Neural progenitor cell (in vitro differentiated cells): ENCODE measurements at regions not wholly inside any gene's neighbourhood (a gene's known extent, or its start where the extent isn't known, plus 50 kb on each side); places are given as distances from the start of the nearest gene placed in this dataset.

ENCODE experiments used
- EZH2phosphoT487 ChIP-seq: fragments of 200-600 bp; sonication (generic); IDR thresholded peaks from 2 replicates; pipeline ENCODE4 v1.6.1; 2017; ENCODE audit warnings: antibody characterized with exemption
- TF ChIP-seq, protein P1 (sequence below): fragments of 200-600 bp; sonication (generic); IDR thresholded peaks from 2 replicates; pipeline ENCODE4 v1.5.1; 2017; ENCODE audit warnings: antibody characterized with exemption, mild to moderate bottlenecking

DNA sequence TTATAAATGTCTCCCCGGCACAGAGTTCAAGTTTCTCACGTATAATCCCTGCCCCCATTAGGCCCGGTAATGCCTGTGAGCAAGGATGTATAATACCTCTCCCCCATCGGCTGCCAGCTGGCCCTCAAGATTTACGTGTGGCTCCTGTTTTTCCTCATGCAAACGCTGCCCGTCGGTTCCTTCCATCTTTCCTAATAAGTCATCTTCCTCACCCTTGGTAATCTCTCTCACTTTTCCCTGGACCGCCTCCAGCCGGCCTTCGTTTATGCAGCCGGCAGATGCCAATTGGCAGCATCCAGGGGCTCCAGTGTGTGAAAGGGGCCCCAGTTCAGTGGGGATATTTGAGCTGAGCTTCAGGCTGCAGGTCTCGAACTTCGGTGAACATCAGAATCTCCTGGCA is 86.5 kb upstream of the NEURL1B start:
- TF ChIP-seq, protein P1, sequence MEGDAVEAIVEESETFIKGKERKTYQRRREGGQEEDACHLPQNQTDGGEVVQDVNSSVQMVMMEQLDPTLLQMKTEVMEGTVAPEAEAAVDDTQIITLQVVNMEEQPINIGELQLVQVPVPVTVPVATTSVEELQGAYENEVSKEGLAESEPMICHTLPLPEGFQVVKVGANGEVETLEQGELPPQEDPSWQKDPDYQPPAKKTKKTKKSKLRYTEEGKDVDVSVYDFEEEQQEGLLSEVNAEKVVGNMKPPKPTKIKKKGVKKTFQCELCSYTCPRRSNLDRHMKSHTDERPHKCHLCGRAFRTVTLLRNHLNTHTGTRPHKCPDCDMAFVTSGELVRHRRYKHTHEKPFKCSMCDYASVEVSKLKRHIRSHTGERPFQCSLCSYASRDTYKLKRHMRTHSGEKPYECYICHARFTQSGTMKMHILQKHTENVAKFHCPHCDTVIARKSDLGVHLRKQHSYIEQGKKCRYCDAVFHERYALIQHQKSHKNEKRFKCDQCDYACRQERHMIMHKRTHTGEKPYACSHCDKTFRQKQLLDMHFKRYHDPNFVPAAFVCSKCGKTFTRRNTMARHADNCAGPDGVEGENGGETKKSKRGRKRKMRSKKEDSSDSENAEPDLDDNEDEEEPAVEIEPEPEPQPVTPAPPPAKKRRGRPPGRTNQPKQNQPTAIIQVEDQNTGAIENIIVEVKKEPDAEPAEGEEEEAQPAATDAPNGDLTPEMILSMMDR, result no peak
- no peak for TF ChIP-seq EZH2phosphoT487
